ENCODE measurements at regions not wholly inside any gene's neighbourhood (a gene's known extent, or its start where the extent isn't known, plus 50 kb on each side); places are given as distances from the start of the nearest gene placed in this dataset.

DNA sequence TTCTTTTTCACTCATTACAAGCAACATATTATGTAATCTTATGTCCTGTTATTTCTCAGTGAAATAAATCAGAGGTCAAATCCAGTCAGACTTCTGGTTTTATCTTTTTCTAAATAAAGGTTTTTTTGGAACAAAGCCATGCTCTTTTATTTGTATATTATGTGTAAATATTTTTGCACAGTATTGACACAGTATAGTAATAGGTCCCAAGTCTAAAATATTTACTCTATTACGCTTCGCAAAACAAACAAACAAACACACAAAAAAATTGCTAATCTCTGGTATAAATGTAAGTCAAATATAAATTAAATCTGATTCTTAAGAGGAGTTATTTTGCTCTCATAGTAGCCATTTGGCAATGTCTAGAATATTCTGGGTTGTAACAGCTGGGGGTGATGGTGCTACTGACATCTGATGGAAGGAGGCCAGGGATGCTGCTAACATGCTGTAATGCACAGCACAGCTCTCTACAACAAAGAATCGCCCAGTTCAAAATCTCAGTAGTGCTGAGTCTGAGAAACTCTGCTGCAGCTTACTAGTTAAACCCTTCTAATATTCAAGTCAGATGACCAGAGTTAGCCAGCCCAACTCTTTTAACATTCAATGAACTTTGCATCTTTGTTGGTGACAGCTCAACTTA is 602.1 kb downstream of the RAB28 start:
- no peaks in the 10 kb centered on the region for H3K27me3 ChIP-seq (ENCODE audit: insufficient read depth, low read depth, low read length)
- TF ChIP-seq TAF1 (IDR thresholded peaks at IDR 0.05; ENCODE audit: low read depth) (no peak), EZH2 (IDR thresholded peaks at IDR 0.05; ENCODE audit: borderline replicate concordance, insufficient read depth, low read length, poor library complexity, severe bottlenecking) (no peak), RAD21 (conservative IDR thresholded peaks at IDR 0.05) (no peak), SMC3 (conservative IDR thresholded peaks at IDR 0.05; ENCODE audit: poor library complexity) (no peak), EP300 (conservative IDR thresholded peaks at IDR 0.05; ENCODE audit: poor library complexity, severe bottlenecking) (no peak), MXI1 (conservative IDR thresholded peaks at IDR 0.05; ENCODE audit: poor library complexity, severe bottlenecking) (no peak), POLR2AphosphoS5 (IDR thresholded peaks at IDR 0.05) (no peak)
- TF ChIP-seq, protein P1, sequence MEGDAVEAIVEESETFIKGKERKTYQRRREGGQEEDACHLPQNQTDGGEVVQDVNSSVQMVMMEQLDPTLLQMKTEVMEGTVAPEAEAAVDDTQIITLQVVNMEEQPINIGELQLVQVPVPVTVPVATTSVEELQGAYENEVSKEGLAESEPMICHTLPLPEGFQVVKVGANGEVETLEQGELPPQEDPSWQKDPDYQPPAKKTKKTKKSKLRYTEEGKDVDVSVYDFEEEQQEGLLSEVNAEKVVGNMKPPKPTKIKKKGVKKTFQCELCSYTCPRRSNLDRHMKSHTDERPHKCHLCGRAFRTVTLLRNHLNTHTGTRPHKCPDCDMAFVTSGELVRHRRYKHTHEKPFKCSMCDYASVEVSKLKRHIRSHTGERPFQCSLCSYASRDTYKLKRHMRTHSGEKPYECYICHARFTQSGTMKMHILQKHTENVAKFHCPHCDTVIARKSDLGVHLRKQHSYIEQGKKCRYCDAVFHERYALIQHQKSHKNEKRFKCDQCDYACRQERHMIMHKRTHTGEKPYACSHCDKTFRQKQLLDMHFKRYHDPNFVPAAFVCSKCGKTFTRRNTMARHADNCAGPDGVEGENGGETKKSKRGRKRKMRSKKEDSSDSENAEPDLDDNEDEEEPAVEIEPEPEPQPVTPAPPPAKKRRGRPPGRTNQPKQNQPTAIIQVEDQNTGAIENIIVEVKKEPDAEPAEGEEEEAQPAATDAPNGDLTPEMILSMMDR (IDR thresholded peaks at IDR 0.05; ENCODE audit: poor library complexity, severe bottlenecking) = no peak
- TF ChIP-seq, protein P2, sequence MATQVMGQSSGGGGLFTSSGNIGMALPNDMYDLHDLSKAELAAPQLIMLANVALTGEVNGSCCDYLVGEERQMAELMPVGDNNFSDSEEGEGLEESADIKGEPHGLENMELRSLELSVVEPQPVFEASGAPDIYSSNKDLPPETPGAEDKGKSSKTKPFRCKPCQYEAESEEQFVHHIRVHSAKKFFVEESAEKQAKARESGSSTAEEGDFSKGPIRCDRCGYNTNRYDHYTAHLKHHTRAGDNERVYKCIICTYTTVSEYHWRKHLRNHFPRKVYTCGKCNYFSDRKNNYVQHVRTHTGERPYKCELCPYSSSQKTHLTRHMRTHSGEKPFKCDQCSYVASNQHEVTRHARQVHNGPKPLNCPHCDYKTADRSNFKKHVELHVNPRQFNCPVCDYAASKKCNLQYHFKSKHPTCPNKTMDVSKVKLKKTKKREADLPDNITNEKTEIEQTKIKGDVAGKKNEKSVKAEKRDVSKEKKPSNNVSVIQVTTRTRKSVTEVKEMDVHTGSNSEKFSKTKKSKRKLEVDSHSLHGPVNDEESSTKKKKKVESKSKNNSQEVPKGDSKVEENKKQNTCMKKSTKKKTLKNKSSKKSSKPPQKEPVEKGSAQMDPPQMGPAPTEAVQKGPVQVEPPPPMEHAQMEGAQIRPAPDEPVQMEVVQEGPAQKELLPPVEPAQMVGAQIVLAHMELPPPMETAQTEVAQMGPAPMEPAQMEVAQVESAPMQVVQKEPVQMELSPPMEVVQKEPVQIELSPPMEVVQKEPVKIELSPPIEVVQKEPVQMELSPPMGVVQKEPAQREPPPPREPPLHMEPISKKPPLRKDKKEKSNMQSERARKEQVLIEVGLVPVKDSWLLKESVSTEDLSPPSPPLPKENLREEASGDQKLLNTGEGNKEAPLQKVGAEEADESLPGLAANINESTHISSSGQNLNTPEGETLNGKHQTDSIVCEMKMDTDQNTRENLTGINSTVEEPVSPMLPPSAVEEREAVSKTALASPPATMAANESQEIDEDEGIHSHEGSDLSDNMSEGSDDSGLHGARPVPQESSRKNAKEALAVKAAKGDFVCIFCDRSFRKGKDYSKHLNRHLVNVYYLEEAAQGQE (IDR thresholded peaks at IDR 0.05; ENCODE audit: borderline replicate concordance) = no peak
- peaks cover 3% of the 10 kb centered on the region for H3F3A ChIP-seq (ENCODE audit: insufficient read depth, low read length, poor library complexity, severe bottlenecking)
- H2AFZ ChIP-seq (ENCODE audit: low read depth, low read length) = no peak overlapping the region
- no peaks in the 10 kb centered on the region for H3K36me3 ChIP-seq (ENCODE audit: insufficient read depth, low read length)
- H3K27ac ChIP-seq (ENCODE audit: low read length) = no peak overlapping the region
- H4K20me1 ChIP-seq (ENCODE audit: insufficient read depth) = no peaks in the 10 kb centered on the region
- H3K9ac ChIP-seq (ENCODE audit: low read length) = no peak overlapping the region
- H3K9me3 ChIP-seq (ENCODE audit: low read length) = no peaks in the 10 kb centered on the region
- H3K4me3 ChIP-seq (ENCODE audit: low read length) = no peak overlapping the region
- no peaks in the 10 kb centered on the region for H3K79me2 ChIP-seq (replicated peaks; ENCODE audit: insufficient read depth, low read length)
- no peak overlapping the region for H3K4me2 ChIP-seq (ENCODE audit: low read length)
- H3K9me2 ChIP-seq (ENCODE audit: insufficient read depth, low read length) = no peaks in the 10 kb centered on the region

DNA sequence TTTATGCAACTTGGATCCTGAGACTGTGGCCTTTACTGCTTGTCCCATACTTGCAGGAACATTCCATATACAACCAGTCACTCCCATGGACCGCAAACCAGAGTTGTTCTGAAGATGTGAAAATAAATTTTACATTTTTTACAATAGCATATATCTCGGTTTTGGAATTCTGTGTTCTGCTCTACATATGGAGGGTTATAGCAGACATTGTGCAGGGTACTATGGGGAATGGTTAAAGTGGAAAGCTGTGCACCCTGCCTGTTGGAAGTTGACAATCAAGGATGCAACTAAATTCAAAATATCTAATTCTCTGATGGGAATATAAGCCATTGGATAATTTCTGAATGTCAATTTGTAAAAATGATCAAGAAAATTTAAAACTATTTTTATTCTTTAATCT is 603.3 kb downstream of the RAB28 start:
- Histone ChIP-seq H3K9me3 (ENCODE audit: low read length) (no peaks in the 10 kb centered on the region), H3F3A (ENCODE audit: insufficient read depth, low read length, poor library complexity, severe bottlenecking) (peaks cover 3% of the 10 kb centered on the region), H3K4me2 (ENCODE audit: low read length) (no peak overlapping the region), H3K36me3 (ENCODE audit: insufficient read depth, low read length) (no peaks in the 10 kb centered on the region), H2AFZ (ENCODE audit: low read depth, low read length) (no peak overlapping the region), H4K20me1 (ENCODE audit: insufficient read depth) (no peaks in the 10 kb centered on the region), H3K4me3 (ENCODE audit: low read length) (no peak overlapping the region), H3K27me3 (ENCODE audit: insufficient read depth, low read depth, low read length) (no peaks in the 10 kb centered on the region), H3K9ac (ENCODE audit: low read length) (no peak overlapping the region), H3K27ac (ENCODE audit: low read length) (no peak overlapping the region), H3K79me2 (replicated peaks; ENCODE audit: insufficient read depth, low read length) (no peaks in the 10 kb centered on the region), H3K9me2 (ENCODE audit: insufficient read depth, low read length) (no peaks in the 10 kb centered on the region)
- no peak for TF ChIP-seq SMC3 (conservative IDR thresholded peaks at IDR 0.05; ENCODE audit: poor library complexity)
- no peak for TF ChIP-seq RAD21 (conservative IDR thresholded peaks at IDR 0.05)
- TF ChIP-seq POLR2AphosphoS5 (IDR thresholded peaks at IDR 0.05) = no peak
- TF ChIP-seq, protein P2 (IDR thresholded peaks at IDR 0.05; ENCODE audit: borderline replicate concordance) = no peak
- TF ChIP-seq TAF1 (IDR thresholded peaks at IDR 0.05; ENCODE audit: low read depth) = no peak
- no peak for TF ChIP-seq EZH2 (IDR thresholded peaks at IDR 0.05; ENCODE audit: borderline replicate concordance, insufficient read depth, low read length, poor library complexity, severe bottlenecking)
- TF ChIP-seq, protein P1 (IDR thresholded peaks at IDR 0.05; ENCODE audit: poor library complexity, severe bottlenecking) = no peak
- TF ChIP-seq EP300 (conservative IDR thresholded peaks at IDR 0.05; ENCODE audit: poor library complexity, severe bottlenecking) = no peak
- TF ChIP-seq MXI1 (conservative IDR thresholded peaks at IDR 0.05; ENCODE audit: poor library complexity, severe bottlenecking) = no peak
